ENCODE measurements at regions not wholly inside any gene's neighbourhood (a gene's known extent, or its start where the extent isn't known, plus 50 kb on each side); places are given as distances from the start of the nearest gene placed in this dataset.

- DNase-seq (no peak), ATAC-seq (no peak)
- no peaks in the 10 kb centered on the region for H3K36me3 Mint-ChIP-seq
- no peaks in the 10 kb centered on the region for H3K27me3 ChIP-seq (ENCODE audit: control insufficient read depth, insufficient read depth, low read length)
- H3K4me3 Mint-ChIP-seq = no peak overlapping the region
- intact Hi-C loops (cut with micrococcal nuclease) = no loop called here
- WGBS (ENCODE audit: insufficient coverage) = 93% methylated on average over 3 of the region's 3 CpGs
- no peaks in the 10 kb centered on the region for H3K9me3 ChIP-seq (ENCODE audit: control insufficient read depth, insufficient read depth, low read length)
- no peak overlapping the region for H3K27ac Mint-ChIP-seq
- H3K36me3 ChIP-seq (ENCODE audit: control insufficient read depth, insufficient read depth, low read length) = no peaks in the 10 kb centered on the region
- peaks cover 4 to 6% of the 10 kb centered on the region in 2 donors for H3K9me3 Mint-ChIP-seq
- TF ChIP-seq CTCF (IDR thresholded peaks at IDR 0.05) = no peak
- H3K4me1 Mint-ChIP-seq = no peaks in the 10 kb centered on the region
- H3K4me1 ChIP-seq (ENCODE audit: control insufficient read depth, insufficient read depth, low read length) = no peaks in the 10 kb centered on the region
- no peak overlapping the region for H3K27ac ChIP-seq (ENCODE audit: low read length)
- no peak overlapping the region for H3K4me3 ChIP-seq (ENCODE audit: low read length)
- no peaks in the 10 kb centered on the region for H3K27me3 Mint-ChIP-seq (ENCODE audit: low read depth in 2 of 2)
Observed at GRCh38 chr13:47351798-47352197, 454.9 kb upstream of the HTR2A start.

- no CpG with 5 or more reads among the region's 2 CpGs for WGBS (ENCODE audit: insufficient coverage)
- H3K4me3 Mint-ChIP-seq = no peak overlapping the region
- H3K27me3 Mint-ChIP-seq (ENCODE audit: low read depth in 2 of 2) = no peaks in the 10 kb centered on the region
- H3K27me3 ChIP-seq (ENCODE audit: control insufficient read depth, insufficient read depth, low read length) = no peaks in the 10 kb centered on the region
- intact Hi-C loops (cut with micrococcal nuclease) = no loop called here
- no peaks in the 10 kb centered on the region for H3K4me1 Mint-ChIP-seq
- H3K27ac Mint-ChIP-seq = no peak overlapping the region
- no peaks in the 10 kb centered on the region for H3K36me3 ChIP-seq (ENCODE audit: control insufficient read depth, insufficient read depth, low read length)
- no peaks in the 10 kb centered on the region for H3K4me1 ChIP-seq (ENCODE audit: control insufficient read depth, insufficient read depth, low read length)
- H3K27ac ChIP-seq (ENCODE audit: low read length) = no peak overlapping the region
- peaks cover 3% of the 10 kb centered on the region in 2 donors for H3K9me3 Mint-ChIP-seq
- no peak for TF ChIP-seq CTCF (IDR thresholded peaks at IDR 0.05)
- H3K36me3 Mint-ChIP-seq = no peaks in the 10 kb centered on the region
- no peaks in the 10 kb centered on the region for H3K9me3 ChIP-seq (ENCODE audit: control insufficient read depth, insufficient read depth, low read length)
- ATAC-seq (no peak), DNase-seq (no peak)
- no peak overlapping the region for H3K4me3 ChIP-seq (ENCODE audit: low read length)
Observed at GRCh38 chr13:47350334-47351124, 453.7 kb upstream of the HTR2A start.

GRCh38 chr13:47349211-47349610 lies 452.4 kb upstream of the HTR2A start:
- intact Hi-C loops (cut with micrococcal nuclease) = no loop called here
- H3K27me3 Mint-ChIP-seq (ENCODE audit: low read depth in 2 of 2) = no peaks in the 10 kb centered on the region
- H3K27me3 ChIP-seq (ENCODE audit: control insufficient read depth, insufficient read depth, low read length) = no peaks in the 10 kb centered on the region
- H3K27ac ChIP-seq (ENCODE audit: low read length) = no peak overlapping the region
- no peaks in the 10 kb centered on the region for H3K4me1 Mint-ChIP-seq
- H3K4me3 ChIP-seq (ENCODE audit: low read length) = no peak overlapping the region
- no peaks in the 10 kb centered on the region for H3K9me3 ChIP-seq (ENCODE audit: control insufficient read depth, insufficient read depth, low read length)
- no peak for DNase-seq
- peaks cover 3 to 5% of the 10 kb centered on the region in 2 donors for H3K9me3 Mint-ChIP-seq
- WGBS (ENCODE audit: insufficient coverage) = 100% methylated on average over 1 of the region's 1 CpG
- ATAC-seq = no peak
- no peaks in the 10 kb centered on the region for H3K4me1 ChIP-seq (ENCODE audit: control insufficient read depth, insufficient read depth, low read length)
- TF ChIP-seq CTCF (IDR thresholded peaks at IDR 0.05) = no peak
- H3K4me3 Mint-ChIP-seq = no peak overlapping the region
- no peaks in the 10 kb centered on the region for H3K36me3 ChIP-seq (ENCODE audit: control insufficient read depth, insufficient read depth, low read length)
- no peak overlapping the region for H3K27ac Mint-ChIP-seq
- H3K36me3 Mint-ChIP-seq = no peaks in the 10 kb centered on the region
